HG03060 (cell line): ENCODE measurements at regions not wholly inside any gene's neighbourhood (a gene's known extent, or its start where the extent isn't known, plus 50 kb on each side); places are given as distances from the start of the nearest gene placed in this dataset.

Source experiments
- ATAC-seq: cut with Tn5 transposase; IDR thresholded peaks from one replicate; pipeline ENCODE4 v1.9.1; 2021; ENCODE audit warnings: low read depth, moderate number of reproducible peaks; ENCODE audit not compliant: unreplicated experiment

- ATAC-seq, result no peak
Observed at GRCh38 chr14:42378274-42378673, 771.6 kb downstream of the LRFN5 start.

GRCh38 chr14:42374332-42374731 lies 767.7 kb downstream of the LRFN5 start:
- no peak for ATAC-seq

GRCh38 chr14:42370056-42370455 lies 763.4 kb downstream of the LRFN5 start:
- ATAC-seq, result no peak

- ATAC-seq, result no peak
Observed at GRCh38 chr14:42368234-42368633, 761.6 kb downstream of the LRFN5 start.

GRCh38 chr14:42353315-42353714 lies 746.6 kb downstream of the LRFN5 start:
- no peak for ATAC-seq

GRCh38 chr14:42335918-42336317 lies 729.2 kb downstream of the LRFN5 start:
- no peak for ATAC-seq

GRCh38 chr14:42334931-42335330 lies 728.3 kb downstream of the LRFN5 start:
- no peak for ATAC-seq

GRCh38 chr14:42323426-42323825 lies 716.8 kb downstream of the LRFN5 start:
- no peak for ATAC-seq

- ATAC-seq, result no peak
Observed at GRCh38 chr14:42322531-42323284, 716.0 kb downstream of the LRFN5 start.

GRCh38 chr14:42319996-42320395 lies 713.3 kb downstream of the LRFN5 start:
- ATAC-seq, result no peak

- ATAC-seq, result no peak
Observed at GRCh38 chr14:42316693-42317092, 710.0 kb downstream of the LRFN5 start.

- ATAC-seq, result no peak
Observed at GRCh38 chr14:42311876-42312275, 705.2 kb downstream of the LRFN5 start.

GRCh38 chr14:42307239-42307825 lies 700.7 kb downstream of the LRFN5 start:
- ATAC-seq, result no peak

- ATAC-seq, result no peak
Observed at GRCh38 chr14:42299692-42300091, 693.0 kb downstream of the LRFN5 start.

- no peak for ATAC-seq
Observed at GRCh38 chr14:42293180-42293579, 686.5 kb downstream of the LRFN5 start.

- no peak for ATAC-seq
Observed at GRCh38 chr14:42277840-42278239, 671.2 kb downstream of the LRFN5 start.

GRCh38 chr14:42269234-42269633 lies 662.6 kb downstream of the LRFN5 start:
- no peak for ATAC-seq

- ATAC-seq, result no peak
Observed at GRCh38 chr14:42248131-42248530, 641.5 kb downstream of the LRFN5 start.

- ATAC-seq, result no peak
Observed at GRCh38 chr14:42241101-42241500, 634.4 kb downstream of the LRFN5 start.

GRCh38 chr14:42229976-42230375 lies 623.3 kb downstream of the LRFN5 start:
- no peak for ATAC-seq

GRCh38 chr14:42229294-42229693 lies 622.6 kb downstream of the LRFN5 start:
- ATAC-seq, result no peak

GRCh38 chr14:42228611-42229010 lies 621.9 kb downstream of the LRFN5 start:
- no peak for ATAC-seq
